CD4-positive, alpha-beta T cell treated with Interleukin-6 for 4 hours (primary cell): ENCODE measurements at regions not wholly inside any gene's neighbourhood (a gene's known extent, or its start where the extent isn't known, plus 50 kb on each side); places are given as distances from the start of the nearest gene placed in this dataset.

Experiments
- DNase-seq: peaks from one replicate; pipeline ENCODE4 v3.0.0-alpha.2; 2020; ENCODE audit warnings: mixed read lengths

DNA sequence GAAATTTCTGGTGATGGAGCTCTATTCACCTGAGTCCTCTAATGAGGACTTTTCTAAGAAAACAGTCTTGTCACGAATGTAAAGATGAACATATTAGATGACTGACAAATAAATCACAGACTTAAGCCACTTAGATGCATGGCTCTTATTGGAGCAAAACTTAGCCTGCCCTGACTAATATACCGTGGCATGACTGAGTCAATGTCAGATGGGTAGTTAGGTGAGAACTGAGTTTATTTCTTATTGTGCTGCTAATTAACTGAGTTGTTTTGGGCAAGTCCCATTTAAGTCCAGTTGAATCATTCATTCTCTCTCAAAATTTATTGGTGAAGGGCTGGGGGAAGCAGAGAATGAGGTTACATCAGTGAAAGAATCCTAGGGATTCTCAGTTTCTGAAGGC, 459.8 kb downstream of the MCTP2 start:
- no peak for DNase-seq

DNA sequence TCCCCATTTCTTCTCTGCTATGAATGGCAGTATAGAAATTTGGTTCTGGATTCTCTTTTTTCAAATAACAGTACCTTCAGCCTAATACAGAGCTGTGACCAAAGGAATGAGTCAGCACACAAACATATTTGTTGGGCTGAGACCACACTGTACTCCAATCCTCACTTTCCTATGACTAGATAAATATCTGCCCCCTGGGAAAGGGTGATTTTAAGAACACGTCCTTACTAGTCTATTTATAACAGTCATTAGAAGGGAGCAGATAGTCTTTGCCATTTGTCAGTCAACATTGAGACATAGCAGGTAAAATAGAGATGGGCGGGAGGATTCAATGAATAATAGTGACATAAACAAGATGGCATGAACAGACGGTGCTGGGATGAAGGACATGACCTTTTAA, 461.3 kb downstream of the MCTP2 start:
- no peak for DNase-seq

DNA sequence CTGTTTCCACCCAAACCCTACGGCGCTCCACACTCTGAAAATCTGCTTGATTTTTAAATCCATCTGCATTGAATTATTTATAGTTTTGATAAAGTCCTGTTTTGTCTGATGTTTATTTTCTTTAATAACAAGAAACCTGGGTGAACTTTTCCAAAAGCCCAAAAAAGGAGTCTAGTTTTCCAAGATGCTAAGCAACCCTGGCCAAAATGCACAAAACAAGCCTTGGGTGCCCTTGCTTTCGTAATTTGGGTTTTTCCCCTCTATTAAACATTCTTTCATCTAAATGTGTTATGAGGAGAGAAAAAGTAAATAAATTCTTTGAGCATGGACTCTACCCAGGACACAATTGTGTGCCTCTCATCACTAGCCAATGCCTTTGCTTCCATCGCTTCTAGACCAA, 468.9 kb downstream of the MCTP2 start:
- no peak for DNase-seq

- no peak for DNase-seq
These were observed 470.1 kb downstream of the MCTP2 start for GRCh38 chr15:94701281-94701985.

DNA sequence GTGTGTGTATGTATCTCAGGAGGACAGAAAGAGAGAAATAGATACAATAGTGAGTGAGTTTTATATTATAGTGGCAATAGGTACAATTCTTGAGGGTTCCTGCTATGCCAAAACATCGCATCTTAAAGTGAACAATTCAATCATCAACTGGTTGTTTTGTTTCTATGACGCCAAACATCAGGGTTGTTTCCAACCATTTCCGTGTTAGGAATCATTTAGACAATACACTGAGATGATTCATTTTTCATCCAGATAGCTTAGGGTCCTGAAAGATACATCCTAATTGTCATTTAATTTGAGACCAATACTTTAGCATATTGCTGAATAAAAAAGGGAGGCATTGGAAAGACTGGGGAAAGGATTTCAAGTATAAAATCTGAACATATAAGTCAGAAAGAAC, 472.2 kb downstream of the MCTP2 start:
- no peak for DNase-seq

DNA sequence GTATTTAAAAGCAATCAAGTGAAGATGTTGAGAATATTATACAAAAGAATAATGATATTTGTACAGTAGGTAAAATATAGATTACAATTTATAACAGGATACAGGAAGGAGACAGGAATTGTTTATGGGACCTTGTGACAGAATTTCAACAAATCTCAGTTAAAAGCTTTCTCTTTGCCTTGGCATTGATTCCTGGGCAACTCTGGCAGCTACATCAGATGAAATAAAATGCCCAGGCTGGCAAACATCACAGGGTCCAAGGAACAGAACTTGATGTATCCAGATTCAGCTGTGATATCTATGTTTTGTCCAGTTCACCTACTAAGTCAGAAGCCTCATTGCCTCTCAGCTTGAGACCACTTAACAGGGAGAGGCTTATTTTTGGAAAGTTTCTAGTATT, 473.1 kb downstream of the MCTP2 start:
- DNase-seq = no peak

GRCh38 chr15:94704946-94705345, 473.6 kb downstream of the MCTP2 start:
- no peak for DNase-seq

GRCh38 chr15:94709319-94709718, 478.0 kb downstream of the MCTP2 start:
- DNase-seq = no peak

DNA sequence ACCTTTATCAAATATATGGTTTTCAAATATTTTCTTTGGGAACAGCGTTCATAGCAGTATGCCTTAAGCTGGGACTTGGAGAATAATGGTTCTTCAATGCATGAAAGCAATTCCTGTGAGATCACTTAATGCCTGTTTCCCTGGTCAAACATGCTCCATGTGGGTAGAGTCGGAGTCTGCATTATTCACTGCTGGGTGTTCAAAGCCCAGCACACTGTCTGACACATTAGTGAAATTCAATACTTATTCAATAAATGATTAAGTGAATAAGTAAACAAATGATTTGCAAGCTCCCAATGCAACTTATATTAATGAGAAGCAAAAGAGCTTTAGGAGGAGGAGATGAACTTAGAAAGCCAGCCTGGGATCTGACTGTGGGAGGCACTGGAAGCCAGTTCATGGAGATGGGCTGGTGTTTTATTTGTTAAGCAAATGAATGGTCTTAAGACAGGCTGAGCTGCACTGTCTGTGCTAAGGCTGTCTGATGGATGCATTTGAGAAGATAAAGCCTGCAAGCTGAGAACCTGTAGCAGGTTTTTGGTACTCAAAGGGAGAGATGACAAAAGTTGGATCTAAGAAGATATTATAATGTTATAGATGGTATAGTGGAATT, 490.8 kb downstream of the MCTP2 start:
- no peak for DNase-seq

DNA sequence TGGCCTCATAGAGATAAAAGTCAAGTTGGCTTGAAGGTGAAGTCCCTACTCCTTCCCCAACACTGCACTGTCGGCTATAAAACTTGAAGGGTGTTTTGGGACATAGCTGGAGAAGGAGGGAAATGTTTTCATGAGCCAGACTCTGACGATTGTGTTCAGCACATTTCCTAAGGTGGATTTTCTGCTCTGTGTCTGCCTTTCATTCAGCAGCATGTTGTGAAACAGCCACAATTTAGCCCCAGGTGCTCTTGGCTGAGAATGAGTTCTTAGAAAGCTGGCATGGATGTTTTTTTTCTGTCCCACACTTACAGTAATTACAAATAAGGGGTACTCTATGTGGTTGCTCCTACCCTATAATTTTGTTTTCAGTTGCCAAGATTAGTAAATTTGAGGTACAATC, 492.4 kb downstream of the MCTP2 start:
- DNase-seq = no peak

- DNase-seq = no peak
These were observed 499.9 kb downstream of the MCTP2 start for GRCh38 chr15:94731286-94731685.

GRCh38 chr15:94734460-94734859, 503.1 kb downstream of the MCTP2 start:
- no peak for DNase-seq

- no peak for DNase-seq
These were observed 504.9 kb downstream of the MCTP2 start for GRCh38 chr15:94736236-94736635.

GRCh38 chr15:94739639-94740038, 508.3 kb downstream of the MCTP2 start:
- DNase-seq = no peak

- no peak for DNase-seq
These were observed 509.1 kb downstream of the MCTP2 start for GRCh38 chr15:94740469-94740868.

- DNase-seq = no peak
These were observed 512.3 kb downstream of the MCTP2 start for GRCh38 chr15:94743668-94744067.

- no peak for DNase-seq
These were observed 512.9 kb downstream of the MCTP2 start for GRCh38 chr15:94744080-94744793.

DNA sequence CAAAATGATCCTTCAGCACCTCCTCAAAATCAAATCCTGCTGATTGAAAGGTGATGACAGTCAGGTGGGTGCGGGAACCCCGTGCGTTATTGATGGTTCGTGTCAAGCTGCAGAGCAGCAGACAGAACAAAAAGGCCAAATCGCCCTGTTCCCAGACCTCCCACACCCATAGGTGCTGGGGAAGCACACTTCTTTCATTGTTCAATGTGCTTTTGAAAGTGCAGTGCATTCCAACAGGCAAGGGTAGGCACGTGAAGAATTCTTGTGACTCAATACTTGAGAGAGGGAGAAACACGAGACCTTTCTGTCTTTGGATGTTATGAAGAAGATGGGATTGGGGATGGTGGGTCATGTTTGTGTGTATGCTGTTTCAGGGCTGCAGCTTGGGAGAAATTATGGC, 514.0 kb downstream of the MCTP2 start:
- DNase-seq = no peak

GRCh38 chr15:94747510-94747909, 516.1 kb downstream of the MCTP2 start:
- DNase-seq = no peak

GRCh38 chr15:94749811-94750617, 518.7 kb downstream of the MCTP2 start:
- DNase-seq = no peak

- DNase-seq = no peak
These were observed 529.0 kb downstream of the MCTP2 start for GRCh38 chr15:94760348-94760747.

DNA sequence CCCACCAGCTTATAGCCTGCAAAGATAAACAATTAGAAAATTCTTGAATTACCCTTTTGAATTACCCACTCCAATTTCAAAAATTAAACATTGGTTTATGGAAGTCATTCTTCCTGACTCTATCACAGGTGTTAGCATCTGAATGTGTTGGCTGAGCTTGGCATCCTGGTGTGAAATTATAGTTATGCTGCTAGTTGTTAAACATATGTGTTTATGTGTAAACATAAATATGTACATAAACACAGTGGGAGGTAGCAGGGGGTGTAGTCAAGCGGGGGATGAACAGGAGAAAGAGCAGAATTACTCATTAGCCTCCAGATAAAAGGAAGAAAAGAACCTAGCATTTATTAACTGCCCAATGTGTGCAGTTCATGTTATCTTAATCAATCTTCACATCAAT, 530.2 kb downstream of the MCTP2 start:
- no peak for DNase-seq

GRCh38 chr15:94769089-94769488, 537.7 kb downstream of the MCTP2 start:
- DNase-seq = no peak
